GM23248 (cell line): ENCODE measurements at regions not wholly inside any gene's neighbourhood (a gene's known extent, or its start where the extent isn't known, plus 50 kb on each side); places are given as distances from the start of the nearest gene placed in this dataset.

Experiments used
- EZH2 ChIP-seq: fragments of 200-600 bp; sonication (generic); IDR thresholded peaks from 2 replicates; pipeline ENCODE4 v1.6.1; 2018; ENCODE audit warnings: antibody characterized with exemption, mild to moderate bottlenecking; ENCODE audit not compliant: insufficient read depth, poor library complexity, severe bottlenecking
- EZH2phosphoT487 ChIP-seq: fragments of 200-600 bp; sonication (generic); IDR thresholded peaks from 2 replicates; pipeline ENCODE4 v1.6.1; 2018; ENCODE audit warnings: antibody characterized with exemption, moderate library complexity, mild to moderate bottlenecking, low read depth; ENCODE audit not compliant: insufficient read depth

DNA sequence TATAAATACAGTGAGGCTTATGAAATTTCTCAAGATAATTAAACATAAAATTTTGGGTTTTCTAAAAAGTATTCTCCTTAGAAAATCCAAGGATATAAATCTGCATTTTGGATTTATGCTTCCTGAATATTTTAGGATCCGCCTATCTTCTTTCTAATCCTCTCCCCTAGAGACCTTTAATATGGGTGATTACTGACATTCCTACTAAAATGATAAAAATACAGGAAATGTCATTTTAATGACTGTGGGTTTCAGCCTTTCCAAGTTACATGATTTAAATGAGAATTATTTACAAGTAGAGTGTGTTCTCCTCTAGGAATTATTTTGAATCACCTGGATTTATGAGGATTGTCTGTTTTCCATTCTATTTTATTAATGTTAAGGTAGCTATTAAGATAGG lies 150.4 kb downstream of the C7orf25 start:
- TF ChIP-seq EZH2 (no peak), EZH2phosphoT487 (no peak)
